ENCODE measurements at regions not wholly inside any gene's neighbourhood (a gene's known extent, or its start where the extent isn't known, plus 50 kb on each side); places are given as distances from the start of the nearest gene placed in this dataset.
"Not testable (repeated sequence)": the region's sequence is repeated elsewhere in the genome, so short reads cannot be mapped to it uniquely, and the experiment has no call there.

DNA sequence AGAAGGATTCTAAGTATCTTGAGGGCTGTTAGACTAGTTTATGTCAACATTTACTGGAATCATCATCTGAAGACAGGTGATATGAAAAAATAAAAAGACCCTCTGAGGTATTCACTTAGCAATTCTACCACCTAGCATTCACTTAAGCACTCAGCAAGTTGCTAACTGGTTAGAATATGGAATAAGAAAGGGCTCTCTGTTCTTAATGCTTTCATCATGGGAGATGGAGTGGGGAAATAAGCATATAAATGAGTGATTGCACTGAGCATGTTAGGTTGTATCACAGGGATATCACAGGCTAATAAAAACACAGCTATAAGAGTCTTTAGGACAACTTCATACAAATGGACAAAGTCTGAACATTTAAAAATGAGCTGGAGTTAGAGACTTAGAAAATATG is 1238.8 kb downstream of the CDH11 start:
- DNase-seq = no peak

GRCh38 chr16:63882576-63882975 is 1239.3 kb downstream of the CDH11 start:
- DNase-seq = no peak

- DNase-seq = no peak
Observed at GRCh38 chr16:63880948-63881347, 1240.9 kb downstream of the CDH11 start.

- DNase-seq = no peak
Observed at GRCh38 chr16:63877401-63877800, 1244.5 kb downstream of the CDH11 start.

DNA sequence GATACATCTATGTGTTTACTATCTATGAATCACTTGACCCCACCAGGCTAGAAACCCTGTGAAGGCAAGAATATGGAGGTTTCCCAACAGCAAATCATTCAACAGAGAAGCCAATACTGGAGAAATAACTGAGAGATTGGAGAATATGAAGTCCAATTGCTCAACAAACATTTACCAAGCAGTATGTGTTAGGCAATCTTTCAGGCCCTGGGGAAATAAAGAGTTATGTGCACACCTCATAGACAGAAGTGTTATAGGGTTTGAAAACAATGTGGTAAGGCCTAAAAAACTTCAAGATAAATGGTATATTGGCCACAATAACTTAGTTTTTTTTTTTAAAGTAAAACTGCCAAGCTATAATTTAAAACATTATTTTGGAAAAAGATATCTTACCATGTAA is 1245.8 kb downstream of the CDH11 start:
- peak; percentile 72 for DNase-seq

DNA sequence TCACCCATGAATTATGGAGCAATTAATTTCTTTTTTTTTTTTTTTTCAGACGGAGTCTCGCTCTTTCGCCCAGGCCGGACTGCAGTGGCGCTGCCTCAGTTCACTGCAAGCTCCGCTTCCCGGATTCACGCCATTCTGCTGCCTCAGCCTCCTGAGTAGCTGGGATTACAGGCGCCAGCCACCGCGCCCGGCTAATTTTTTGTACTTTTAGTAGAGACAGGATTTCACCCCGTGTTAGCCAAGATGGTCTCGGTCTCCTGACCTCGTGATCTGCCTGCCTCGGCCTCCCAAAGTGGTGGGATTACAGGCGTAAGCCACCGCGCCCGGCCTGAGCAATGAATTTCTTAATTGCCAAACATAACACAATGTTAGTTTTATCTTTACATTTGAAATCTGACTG is 1261.2 kb downstream of the CDH11 start:
- not testable (repeated sequence) for DNase-seq

GRCh38 chr16:63856537-63856936 is 1265.3 kb downstream of the CDH11 start:
- DNase-seq = no peak

- DNase-seq = no peak
Observed at GRCh38 chr16:63850979-63851378, 1270.9 kb downstream of the CDH11 start.

DNA sequence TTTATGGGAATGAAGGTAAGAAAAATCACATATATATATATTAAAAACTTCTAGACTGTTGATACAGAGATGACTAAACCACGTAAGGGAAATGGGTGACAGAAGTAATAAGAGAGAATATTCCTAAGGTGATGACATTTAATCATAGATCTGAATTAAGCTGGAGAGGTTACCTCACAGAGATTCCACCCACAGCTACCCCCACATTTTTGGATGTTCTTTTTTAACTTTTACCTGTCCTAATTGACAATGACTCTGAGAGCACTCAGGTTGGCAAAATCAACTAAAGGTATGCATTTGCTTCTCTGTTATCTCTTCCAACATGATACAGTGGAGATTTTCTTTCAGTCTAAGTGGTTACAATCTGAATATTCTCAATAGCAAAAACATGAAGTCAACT is 1280.6 kb downstream of the CDH11 start:
- no peak for DNase-seq

- DNase-seq = no peak
Observed at GRCh38 chr16:63830061-63830460, 1291.8 kb downstream of the CDH11 start.

DNA sequence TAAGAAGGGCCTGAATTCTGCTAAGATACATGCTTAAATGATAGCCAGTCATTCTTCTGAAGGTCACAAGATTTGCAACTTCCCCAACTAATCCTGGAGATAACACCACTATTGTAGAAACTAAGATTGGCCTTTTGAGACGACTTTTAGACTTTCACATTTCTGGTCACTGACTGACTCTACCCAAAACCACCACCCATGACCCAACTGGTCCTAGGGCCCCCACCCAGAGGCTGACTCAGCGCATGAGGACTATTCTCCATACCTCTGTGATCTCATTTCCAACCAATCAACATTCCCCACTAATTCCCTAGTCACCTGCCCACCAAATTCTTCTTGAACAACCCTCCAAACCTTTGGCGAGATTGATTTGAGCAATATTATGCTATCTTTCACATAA is 1299.0 kb downstream of the CDH11 start:
- no peak for DNase-seq

- DNase-seq = no peak
Observed at GRCh38 chr16:63816276-63816675, 1305.6 kb downstream of the CDH11 start.

DNA sequence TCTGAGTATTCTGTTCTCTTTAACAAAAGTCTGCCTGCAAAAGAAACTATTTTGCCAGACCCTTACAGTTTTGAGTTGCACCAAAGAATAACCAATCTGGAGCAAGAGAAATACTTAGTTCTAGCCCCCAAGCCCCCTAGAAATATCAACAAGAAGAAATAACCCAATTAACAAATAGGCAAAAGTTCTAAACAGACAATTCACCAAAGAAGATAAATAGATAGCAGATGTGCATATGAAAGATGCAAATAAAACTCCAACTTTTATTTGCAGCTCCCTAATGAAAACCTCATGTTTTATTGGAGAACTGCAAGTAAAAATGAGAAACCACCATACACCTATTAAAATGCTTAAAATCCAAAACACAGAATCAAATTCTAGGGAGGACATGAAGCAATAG is 1308.0 kb downstream of the CDH11 start:
- DNase-seq = no peak

DNA sequence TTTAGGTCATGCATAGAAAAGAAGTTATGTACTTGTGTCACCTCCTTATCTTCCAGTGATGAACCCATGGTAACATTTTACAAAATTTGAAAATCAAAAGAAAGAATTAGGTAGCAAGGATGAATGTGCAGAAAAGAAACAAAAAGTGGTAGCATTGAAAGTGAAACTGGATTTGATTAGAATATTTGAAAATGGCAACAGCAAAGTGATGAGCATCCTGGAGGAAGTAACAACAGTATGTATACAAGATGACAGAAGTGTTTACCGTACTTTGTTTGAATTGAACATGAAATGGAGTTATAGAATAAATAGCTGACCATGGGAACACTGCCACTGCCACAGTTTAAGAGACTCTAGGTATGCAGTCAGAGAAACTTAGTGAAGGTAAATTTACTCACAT is 1313.1 kb downstream of the CDH11 start:
- DNase-seq = no peak

DNA sequence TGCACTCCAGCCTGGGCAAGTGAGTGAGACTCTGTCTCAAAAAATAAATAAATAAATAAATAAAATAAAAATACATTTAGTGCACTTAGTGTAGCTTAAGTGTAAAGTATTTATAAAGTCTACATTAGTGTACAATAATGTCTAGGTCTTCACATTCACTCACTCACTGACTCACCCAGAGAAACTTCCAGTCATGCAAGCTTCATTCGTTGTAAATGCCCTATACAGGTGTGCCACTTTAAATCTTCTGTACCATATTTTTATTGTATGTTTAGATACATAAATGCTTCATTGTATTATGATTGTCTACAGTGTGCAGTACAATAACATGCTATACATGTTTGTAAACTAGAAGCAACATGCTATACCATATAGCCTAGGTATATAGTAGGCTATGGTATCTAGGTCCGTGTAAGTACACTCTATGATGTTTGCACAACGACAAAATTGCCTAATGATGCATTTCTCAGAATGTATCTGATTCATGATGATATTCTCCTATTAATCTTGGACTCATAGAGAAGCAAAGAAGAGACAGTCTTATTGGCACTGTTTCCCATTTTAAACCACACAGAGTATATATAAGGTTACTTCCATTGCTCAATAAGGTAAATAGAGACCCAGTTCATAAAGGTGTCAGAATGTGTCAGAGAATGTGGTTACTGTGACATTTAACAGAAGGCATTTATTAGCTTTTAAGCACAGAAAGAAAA is 1314.9 kb downstream of the CDH11 start:
- no peak for DNase-seq

- no peak for DNase-seq
Observed at GRCh38 chr16:63804126-63804525, 1317.7 kb downstream of the CDH11 start.

- no peak for DNase-seq
Observed at GRCh38 chr16:63789603-63790002, 1332.3 kb downstream of the CDH11 start.

GRCh38 chr16:63787014-63787413 is 1334.8 kb downstream of the CDH11 start:
- no peak for DNase-seq

DNA sequence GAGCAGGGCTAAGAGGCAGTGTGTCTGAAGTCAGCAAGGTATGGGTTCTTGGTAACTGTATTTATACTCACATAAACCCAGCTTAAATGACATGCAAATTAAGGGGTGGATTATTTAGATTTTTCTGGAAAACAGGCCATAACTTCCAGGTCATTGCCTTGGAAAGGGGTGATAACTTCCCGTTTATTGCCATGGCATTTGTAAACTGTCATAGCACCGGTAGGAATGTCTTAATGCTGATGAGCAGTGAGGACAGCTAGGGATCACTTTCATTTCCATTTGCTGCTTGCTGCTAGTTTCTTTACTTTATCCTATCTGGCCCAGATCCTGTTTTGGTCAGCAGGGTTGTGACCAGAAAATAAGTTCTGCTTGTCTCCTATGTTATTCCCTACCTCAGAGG is 1336.7 kb downstream of the CDH11 start:
- no peak for DNase-seq

DNA sequence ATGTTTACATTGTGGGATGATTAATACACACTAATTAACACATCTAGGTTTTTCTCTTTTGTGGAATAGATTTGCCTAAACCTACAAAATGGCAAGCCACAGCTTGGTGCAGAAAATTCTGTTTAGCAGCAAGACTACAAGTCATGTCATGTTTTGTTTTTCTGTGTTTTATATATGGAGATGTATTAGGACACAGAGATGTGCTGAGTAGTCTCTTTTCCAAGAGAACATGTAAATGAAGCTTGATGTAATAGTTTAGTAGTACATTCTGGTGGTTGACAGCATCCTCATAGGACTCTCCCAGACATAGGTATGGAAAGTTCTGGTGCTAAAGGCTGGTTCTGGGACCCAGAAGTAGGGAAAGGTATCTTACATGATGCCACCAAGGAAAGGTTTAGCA is 1345.4 kb downstream of the CDH11 start:
- DNase-seq = no peak

GRCh38 chr16:63776034-63776433 is 1345.8 kb downstream of the CDH11 start:
- DNase-seq = no peak

GRCh38 chr16:63774302-63774701 is 1347.6 kb downstream of the CDH11 start:
- DNase-seq = no peak

GRCh38 chr16:63769211-63769610 is 1352.7 kb downstream of the CDH11 start:
- no peak for DNase-seq

DNA sequence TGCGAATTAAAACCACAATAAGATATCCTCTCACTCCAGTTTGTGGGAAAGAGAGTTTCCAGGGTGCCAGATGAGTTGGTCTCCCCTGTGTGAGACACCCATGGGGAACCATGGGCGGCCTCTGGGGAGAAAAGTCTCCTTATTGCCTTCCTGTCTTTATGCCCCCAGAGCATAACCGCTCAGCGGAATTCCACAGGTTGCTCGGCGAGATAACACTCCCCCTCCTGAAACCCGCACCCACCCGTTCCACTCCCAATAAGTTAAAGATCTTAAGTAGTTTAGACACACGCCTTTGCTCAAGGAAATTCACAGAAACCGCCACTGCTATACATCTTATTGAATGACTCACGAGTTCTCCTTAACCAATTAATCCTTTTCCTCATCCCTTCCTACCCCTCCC is 1361.6 kb downstream of the CDH11 start:
- DNase-seq = not testable (repeated sequence)

DNA sequence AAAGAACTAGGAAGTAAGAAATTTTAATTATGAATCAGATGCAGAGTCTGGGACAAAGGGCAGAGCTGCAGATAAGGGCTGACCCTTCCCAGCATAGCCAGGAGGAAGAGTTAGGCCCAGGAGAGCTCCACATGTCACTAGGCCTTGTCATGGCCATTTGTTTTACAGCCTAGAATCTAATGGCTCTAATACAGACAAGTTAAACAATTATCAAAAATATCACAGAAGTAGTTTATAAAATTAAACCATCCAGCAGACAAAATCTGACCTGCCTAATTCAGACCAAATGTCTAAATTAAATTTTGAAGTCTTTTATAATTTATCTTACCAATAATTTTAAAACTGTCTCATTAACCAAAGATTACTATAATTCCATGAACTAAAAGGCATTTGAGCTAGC is 1369.5 kb downstream of the CDH11 start:
- DNase-seq = no peak

DNA sequence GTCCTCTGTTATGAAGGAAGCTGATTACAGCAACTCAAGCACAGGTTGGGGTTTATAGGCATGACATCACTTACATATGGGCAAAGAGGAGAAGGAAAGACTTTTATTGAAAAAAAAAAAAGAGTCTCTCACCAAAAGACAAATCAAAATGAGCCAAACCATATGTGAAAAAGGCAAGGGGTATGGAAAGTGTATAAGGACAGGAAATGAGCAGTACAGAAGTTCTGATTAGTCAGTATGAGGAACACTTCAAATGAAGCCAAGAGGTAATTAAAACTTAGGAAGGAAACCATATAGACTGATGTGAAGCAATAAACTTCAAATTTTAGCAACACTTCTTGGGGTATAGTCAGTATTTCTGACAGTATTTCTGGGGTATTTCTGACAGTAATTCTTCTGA is 1372.6 kb downstream of the CDH11 start:
- DNase-seq = no peak

All from NCI-H226 (cell line).